Right cardiac atrium (tissue), 5 donors: ENCODE measurements at regions not wholly inside any gene's neighbourhood (a gene's known extent, or its start where the extent isn't known, plus 50 kb on each side); places are given as distances from the start of the nearest gene placed in this dataset.

Source experiments
- ATAC-seq, 2 donors: fragments of 200-7000 bp; cut with Tn5 transposase; one replicate each; pipeline versions ENCODE4 v1.8.0 to v1.9.1; 2020; ENCODE audit warnings: moderate library complexity in 2 of 2, mild to moderate bottlenecking in 1 of 2
- DNase-seq, 3 donors: peaks; one replicate each; pipeline ENCODE4 v3.0.0-alpha.2; 2020
- H3K27ac ChIP-seq: one replicate; pipeline ENCODE4 v1.5.1; 2013; ENCODE audit warnings: mild to moderate bottlenecking, low read length, control low read depth, moderate library complexity
- H3K27me3 ChIP-seq: one replicate; pipeline ENCODE4 v1.6.1; 2013; ENCODE audit not compliant: control insufficient read depth, insufficient read depth
- H3K4me1 ChIP-seq: one replicate; pipeline ENCODE4 v1.6.1; 2013; ENCODE audit warnings: low read length; ENCODE audit not compliant: control insufficient read depth, insufficient read depth
- H3K4me3 ChIP-seq: one replicate; pipeline ENCODE4 v1.5.1; 2013; ENCODE audit warnings: low read length, control low read depth
- H3K9me3 ChIP-seq: one replicate; pipeline ENCODE4 v1.6.1; 2013; ENCODE audit warnings: low read length; ENCODE audit not compliant: control insufficient read depth
- WGBS: extraction: QIAGEN DNeasy Blood & Tissue Kit; methylation state at CpG from one replicate; pipeline ENCODE4 v1.1.7; 2013; 5-methylcytosine and 5-hydroxymethylcytosine counted together
- intact Hi-C, 4 donors: fragments of 100-400 bp; cut with DNase I; formaldehyde crosslinking; loops; one replicate each; pipeline versions ENCODE4 v1.11.0 to v1.14.0; 2022 to 2023
- donor health status: healthy with polysubstance abuse.
- donor health status: DM: no; HTN: yes; CAD: no.
- donor health status: DM: no; HTN: no; CAD: no.
- donor health status: DM: no; HTN: yes; CAD: no; lungs with severe emphysema.
- donor health status: DM: yes; HTN: yes; CAD: no.

- Histone ChIP-seq H3K4me3 (no peak overlapping the region), H3K27ac (no peak overlapping the region), H3K27me3 (no peaks in the 10 kb centered on the region), H3K9me3 (no peaks in the 10 kb centered on the region), H3K4me1 (no peaks in the 10 kb centered on the region)
- DNase-seq (no peak), ATAC-seq (peak in 1 of 2 donors; percentile 38)
- intact Hi-C loops = no loop called here
- 66% methylated on average over 3 of the region's 3 CpGs for WGBS
These were observed 171.1 kb upstream of the NAV2 start for GRCh38 chr11:19541521-19542049.

- ATAC-seq (no peak), DNase-seq (no peak)
- intact Hi-C loops = no loop called here
- Histone ChIP-seq H3K4me3 (no peak overlapping the region), H3K4me1 (no peaks in the 10 kb centered on the region), H3K27me3 (no peaks in the 10 kb centered on the region), H3K27ac (no peak overlapping the region), H3K9me3 (no peaks in the 10 kb centered on the region)
- WGBS = 76% methylated on average over 6 of the region's 6 CpGs
These were observed 172.8 kb upstream of the NAV2 start for GRCh38 chr11:19539861-19540260.

GRCh38 chr11:19537803-19538453 is 174.7 kb upstream of the NAV2 start:
- intact Hi-C loops = no loop called here
- Histone ChIP-seq H3K4me1 (no peaks in the 10 kb centered on the region), H3K27ac (no peak overlapping the region), H3K4me3 (no peak overlapping the region), H3K27me3 (no peaks in the 10 kb centered on the region), H3K9me3 (no peaks in the 10 kb centered on the region)
- ATAC-seq (no peak), DNase-seq (no peak)
- WGBS = 77% methylated on average over 3 of the region's 3 CpGs

- H3K27ac ChIP-seq = no peak overlapping the region
- H3K9me3 ChIP-seq = no peaks in the 10 kb centered on the region
- H3K27me3 ChIP-seq = no peaks in the 10 kb centered on the region
- ATAC-seq = no peak
- intact Hi-C loops = no loop called here
- no peak overlapping the region for H3K4me3 ChIP-seq
- no peak for DNase-seq
- H3K4me1 ChIP-seq = no peaks in the 10 kb centered on the region
- 69% methylated on average over 4 of the region's 4 CpGs for WGBS
These were observed 176.5 kb upstream of the NAV2 start for GRCh38 chr11:19536131-19536530.

- 87% methylated on average over 7 of the region's 7 CpGs for WGBS
- H3K4me3 ChIP-seq = no peak overlapping the region
- DNase-seq (no peak), ATAC-seq (no peak)
- no peak overlapping the region for H3K27ac ChIP-seq
- no peaks in the 10 kb centered on the region for H3K27me3 ChIP-seq
- H3K9me3 ChIP-seq = no peaks in the 10 kb centered on the region
- intact Hi-C loops = no loop called here
- H3K4me1 ChIP-seq = peaks cover 4% of the 10 kb centered on the region
These were observed 182.1 kb upstream of the NAV2 start for GRCh38 chr11:19530505-19530904.

- 79% methylated on average over 2 of the region's 2 CpGs for WGBS
- ATAC-seq = no peak
These were observed 186.5 kb upstream of the NAV2 start for GRCh38 chr11:19526119-19526518.

GRCh38 chr11:19525714-19526113 is 186.9 kb upstream of the NAV2 start:
- Histone ChIP-seq H3K9me3 (no peaks in the 10 kb centered on the region), H3K4me1 (peaks cover 8% of the 10 kb centered on the region), H3K27ac (no peak overlapping the region), H3K4me3 (no peak overlapping the region), H3K27me3 (no peaks in the 10 kb centered on the region)
- DNase-seq (no peak), ATAC-seq (no peak)
- WGBS = 77% methylated on average over 5 of the region's 5 CpGs
- intact Hi-C loops = no loop called here

More at GRCh38 chr11:19526119-19526518, 186.5 kb upstream of the NAV2 start:
- intact Hi-C loops = no loop called here
- H3K4me3 ChIP-seq = no peak overlapping the region
- peaks cover 8% of the 10 kb centered on the region for H3K4me1 ChIP-seq
- H3K9me3 ChIP-seq = no peaks in the 10 kb centered on the region
- DNase-seq = no peak
- H3K27ac ChIP-seq = no peak overlapping the region
- no peaks in the 10 kb centered on the region for H3K27me3 ChIP-seq

GRCh38 chr11:19525276-19525675 is 187.4 kb upstream of the NAV2 start:
- Histone ChIP-seq H3K27ac (no peak overlapping the region), H3K4me3 (no peak overlapping the region), H3K9me3 (no peaks in the 10 kb centered on the region), H3K4me1 (peaks cover 9% of the 10 kb centered on the region), H3K27me3 (no peaks in the 10 kb centered on the region)
- ATAC-seq (no peak), DNase-seq (no peak)
- intact Hi-C loops = no loop called here
- WGBS = 82% methylated on average over 7 of the region's 7 CpGs

GRCh38 chr11:19524171-19524671 is 188.4 kb upstream of the NAV2 start:
- H3K4me3 ChIP-seq = no peak overlapping the region
- H3K27me3 ChIP-seq = no peaks in the 10 kb centered on the region
- H3K9me3 ChIP-seq = no peaks in the 10 kb centered on the region
- ATAC-seq (peak; percentile 34 to 64), DNase-seq (peak in 2 of 3 donors; percentile 70 to 75)
- WGBS = 58% methylated on average over 8 of the region's 8 CpGs
- intact Hi-C loops = no loop called here
- H3K27ac ChIP-seq = no peak overlapping the region
- peaks cover 10% of the 10 kb centered on the region for H3K4me1 ChIP-seq

GRCh38 chr11:19520681-19521080 is 192.0 kb upstream of the NAV2 start:
- Histone ChIP-seq H3K27ac (no peak overlapping the region), H3K27me3 (no peaks in the 10 kb centered on the region), H3K4me3 (no peak overlapping the region), H3K4me1 (peaks cover 6% of the 10 kb centered on the region), H3K9me3 (no peaks in the 10 kb centered on the region)
- 93% methylated on average over 5 of the region's 5 CpGs for WGBS
- no peak for ATAC-seq
- DNase-seq = no peak
- intact Hi-C loops = no loop called here

- intact Hi-C loops = no loop called here
- H3K4me1 ChIP-seq = peaks cover 6% of the 10 kb centered on the region
- H3K27me3 ChIP-seq = no peaks in the 10 kb centered on the region
- DNase-seq = peak; percentile 59 to 84 (median 80)
- WGBS = 67% methylated on average over 8 of the region's 8 CpGs
- no peaks in the 10 kb centered on the region for H3K9me3 ChIP-seq
- no peak overlapping the region for H3K4me3 ChIP-seq
- no peak overlapping the region for H3K27ac ChIP-seq
- ATAC-seq = peak; percentile 50 to 53
These were observed 192.6 kb upstream of the NAV2 start for GRCh38 chr11:19519912-19520641.
